PFSK-1 (cell line): ENCODE measurements at regions not wholly inside any gene's neighbourhood (a gene's known extent, or its start where the extent isn't known, plus 50 kb on each side); places are given as distances from the start of the nearest gene placed in this dataset.

ENCODE experiments used
- FOXP2 ChIP-seq: optimal IDR thresholded peaks from 2 replicates; pipeline ENCODE3; 2011; ENCODE audit warnings: borderline replicate concordance, control low read depth, inconsistent platforms; ENCODE audit not compliant: insufficient read depth; ENCODE audit errors: extremely low read length, extremely low read depth
- POLR2AphosphoS5 ChIP-seq: IDR thresholded peaks from 2 replicates; pipeline ENCODE4 v1.6.1; 2012; ENCODE audit warnings: low read depth, mild to moderate bottlenecking, control low read depth, low read length, moderate library complexity
- SIN3A ChIP-seq: IDR thresholded peaks from 2 replicates; pipeline ENCODE4 v1.6.1; 2012; ENCODE audit warnings: mild to moderate bottlenecking, low read length, moderate library complexity, borderline replicate concordance; ENCODE audit not compliant: insufficient read depth
- TAF1 ChIP-seq: IDR thresholded peaks from 2 replicates; pipeline ENCODE4 v1.6.1; 2012; ENCODE audit warnings: low read length, control low read depth, borderline replicate concordance; ENCODE audit not compliant: insufficient read depth
- TF ChIP-seq, protein P1 (sequence below), 2 experiments: IDR thresholded peaks; 2 replicates each; pipeline versions ENCODE4 v1.6.1 to v1.8.0; 2011 to 2012; ENCODE audit warnings: low read depth in 2 of 2, low read length in 2 of 2, control low read depth in 1 of 2, inconsistent platforms in 1 of 2, mild to moderate bottlenecking in 1 of 2, moderate library complexity in 1 of 2; ENCODE audit not compliant: insufficient read depth in 1 of 2

DNA sequence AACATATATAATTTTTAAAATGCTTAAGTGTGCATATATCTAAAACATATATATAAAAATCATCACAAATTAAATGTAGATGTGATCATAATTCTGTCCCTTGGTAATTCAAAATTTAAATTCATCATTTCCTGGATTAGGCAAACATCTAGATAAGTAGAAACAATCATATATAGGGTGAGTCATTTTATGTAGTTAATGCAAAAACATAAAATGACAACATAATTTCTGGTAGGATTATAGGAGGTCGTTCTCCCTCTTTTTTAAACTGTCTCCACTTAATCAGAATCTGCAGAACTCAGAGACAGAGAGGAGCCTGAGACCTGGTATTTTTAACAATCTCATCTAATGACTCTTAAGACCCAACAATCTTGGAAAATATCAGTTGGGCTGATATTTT is 333.4 kb downstream of the KCTD12 start:
- TF ChIP-seq, protein P1, sequence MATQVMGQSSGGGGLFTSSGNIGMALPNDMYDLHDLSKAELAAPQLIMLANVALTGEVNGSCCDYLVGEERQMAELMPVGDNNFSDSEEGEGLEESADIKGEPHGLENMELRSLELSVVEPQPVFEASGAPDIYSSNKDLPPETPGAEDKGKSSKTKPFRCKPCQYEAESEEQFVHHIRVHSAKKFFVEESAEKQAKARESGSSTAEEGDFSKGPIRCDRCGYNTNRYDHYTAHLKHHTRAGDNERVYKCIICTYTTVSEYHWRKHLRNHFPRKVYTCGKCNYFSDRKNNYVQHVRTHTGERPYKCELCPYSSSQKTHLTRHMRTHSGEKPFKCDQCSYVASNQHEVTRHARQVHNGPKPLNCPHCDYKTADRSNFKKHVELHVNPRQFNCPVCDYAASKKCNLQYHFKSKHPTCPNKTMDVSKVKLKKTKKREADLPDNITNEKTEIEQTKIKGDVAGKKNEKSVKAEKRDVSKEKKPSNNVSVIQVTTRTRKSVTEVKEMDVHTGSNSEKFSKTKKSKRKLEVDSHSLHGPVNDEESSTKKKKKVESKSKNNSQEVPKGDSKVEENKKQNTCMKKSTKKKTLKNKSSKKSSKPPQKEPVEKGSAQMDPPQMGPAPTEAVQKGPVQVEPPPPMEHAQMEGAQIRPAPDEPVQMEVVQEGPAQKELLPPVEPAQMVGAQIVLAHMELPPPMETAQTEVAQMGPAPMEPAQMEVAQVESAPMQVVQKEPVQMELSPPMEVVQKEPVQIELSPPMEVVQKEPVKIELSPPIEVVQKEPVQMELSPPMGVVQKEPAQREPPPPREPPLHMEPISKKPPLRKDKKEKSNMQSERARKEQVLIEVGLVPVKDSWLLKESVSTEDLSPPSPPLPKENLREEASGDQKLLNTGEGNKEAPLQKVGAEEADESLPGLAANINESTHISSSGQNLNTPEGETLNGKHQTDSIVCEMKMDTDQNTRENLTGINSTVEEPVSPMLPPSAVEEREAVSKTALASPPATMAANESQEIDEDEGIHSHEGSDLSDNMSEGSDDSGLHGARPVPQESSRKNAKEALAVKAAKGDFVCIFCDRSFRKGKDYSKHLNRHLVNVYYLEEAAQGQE (IDR thresholded peaks at IDR 0.05; ENCODE audit: insufficient read depth in 1 of 2, low read depth in 2 of 2, low read length in 2 of 2): no peak
- TF ChIP-seq TAF1 (no peak), SIN3A (no peak), FOXP2 (no peak), POLR2AphosphoS5 (no peak)

DNA sequence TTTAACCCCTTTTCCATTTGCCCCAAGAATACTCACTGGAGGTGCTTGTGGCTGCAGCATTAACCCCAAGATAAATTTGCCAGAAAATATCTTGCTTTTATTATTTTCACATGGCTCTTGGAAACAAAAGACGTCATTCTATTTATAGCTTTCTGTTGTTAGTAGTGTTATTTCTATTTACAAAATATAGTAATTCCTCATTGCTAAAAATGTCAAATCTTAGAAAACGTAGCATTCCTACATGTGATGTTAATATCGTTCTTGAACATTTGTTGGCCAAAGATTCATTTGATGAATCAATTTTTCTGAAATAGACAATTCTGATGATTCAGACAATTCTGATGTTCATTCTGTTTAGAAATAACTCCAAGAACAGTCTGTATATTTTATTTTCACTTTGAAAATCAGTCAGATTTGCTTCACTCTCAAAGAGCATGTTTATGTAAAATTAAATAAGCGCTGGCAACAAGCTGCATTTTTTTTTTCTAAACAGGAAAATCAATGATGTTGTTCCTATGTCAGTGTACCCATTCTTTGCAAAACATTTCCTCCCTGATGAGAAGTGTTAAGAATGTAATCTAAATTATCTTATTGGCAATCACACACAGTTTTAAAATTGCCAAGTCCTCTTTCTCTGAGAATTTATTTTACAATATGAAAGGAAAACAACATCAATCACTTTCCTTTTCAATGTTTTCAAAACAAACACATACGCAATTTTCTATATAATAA is 334.0 kb downstream of the KCTD12 start:
- TF ChIP-seq, protein P1 (IDR thresholded peaks at IDR 0.05; ENCODE audit: insufficient read depth in 1 of 2, low read depth in 2 of 2, low read length in 2 of 2): no peak
- TF ChIP-seq POLR2AphosphoS5 (no peak), TAF1 (no peak), FOXP2 (no peak), SIN3A (no peak)

DNA sequence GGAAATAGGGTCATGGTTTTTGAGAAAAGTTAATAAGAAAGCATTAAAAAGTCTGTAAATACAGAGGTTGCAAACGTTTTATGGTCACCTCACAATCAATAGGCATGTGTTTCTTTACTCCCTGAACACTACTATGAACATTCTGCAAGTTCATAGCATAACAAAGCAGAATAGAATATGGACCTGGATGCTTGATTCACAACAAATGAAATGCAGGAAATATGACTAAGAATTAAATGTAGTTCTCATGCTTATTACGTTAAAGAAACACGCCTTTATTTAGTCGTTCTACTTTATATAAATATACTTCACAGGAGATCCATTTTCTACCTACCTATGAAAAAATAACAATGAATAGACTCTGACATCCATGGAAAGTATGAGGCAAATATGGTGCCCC is 344.0 kb downstream of the KCTD12 start:
- no peak for TF ChIP-seq FOXP2
- no peak for TF ChIP-seq POLR2AphosphoS5
- TF ChIP-seq, protein P1 (IDR thresholded peaks at IDR 0.05; ENCODE audit: insufficient read depth in 1 of 2, low read depth in 2 of 2, low read length in 2 of 2): no peak
- no peak for TF ChIP-seq TAF1
- no peak for TF ChIP-seq SIN3A

DNA sequence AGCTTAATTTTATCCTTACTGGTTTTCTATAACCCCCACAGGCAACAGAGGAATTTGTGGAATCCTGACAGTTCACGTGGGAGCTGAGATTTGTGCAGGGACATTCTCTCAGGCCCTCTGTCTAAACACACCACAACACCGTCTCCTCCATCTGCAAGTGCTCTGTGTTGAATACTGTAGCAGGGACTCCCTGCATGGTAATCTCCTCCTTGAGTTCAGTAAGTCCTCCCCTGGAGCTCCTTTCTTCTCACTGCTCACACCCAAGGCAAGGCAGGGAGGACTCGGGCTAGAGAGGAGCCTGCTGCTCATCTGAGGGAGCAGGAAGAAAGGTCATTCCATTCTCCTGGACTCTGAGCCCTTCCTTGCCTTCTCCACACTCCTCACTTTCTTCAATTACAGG is 348.2 kb downstream of the KCTD12 start:
- no peak for TF ChIP-seq SIN3A
- TF ChIP-seq FOXP2: no peak
- TF ChIP-seq, protein P1 (IDR thresholded peaks at IDR 0.05; ENCODE audit: insufficient read depth in 1 of 2, low read depth in 2 of 2, low read length in 2 of 2): no peak
- TF ChIP-seq TAF1: no peak
- no peak for TF ChIP-seq POLR2AphosphoS5
